ENCODE measurements at regions not wholly inside any gene's neighbourhood (a gene's known extent, or its start where the extent isn't known, plus 50 kb on each side); places are given as distances from the start of the nearest gene placed in this dataset.
A peak's percentile ranks its signal among the peaks of the same experiment; 100 is the strongest.
"Not testable (repeated sequence)": the region's sequence is repeated elsewhere in the genome, so short reads cannot be mapped to it uniquely, and the experiment has no call there.

GRCh38 chr2:132257301-132258171 is 95.8 kb upstream of the ANKRD30BL start:
- not testable (repeated sequence) for H3K9ac ChIP-seq (ENCODE audit: low read depth in 1 of 2, low read length in 2 of 2); H3K9me3 ChIP-seq (ENCODE audit: control insufficient read depth in 1 of 2, low read length in 2 of 2); H3K36me3 ChIP-seq (ENCODE audit: control insufficient read depth in 1 of 2, insufficient read depth in 2 of 2, low read length in 2 of 2); H3K27me3 ChIP-seq (ENCODE audit: control insufficient read depth in 1 of 2, insufficient read depth in 2 of 2, low read length in 2 of 2); H3K27ac ChIP-seq (ENCODE audit: low read depth, low read length); H3K4me1 ChIP-seq (ENCODE audit: control insufficient read depth in 1 of 2, insufficient read depth in 2 of 2, low read length in 2 of 2); H3K4me3 ChIP-seq (ENCODE audit: low read depth in 1 of 2, low read length in 2 of 2)

- H3K4me1 ChIP-seq (ENCODE audit: control insufficient read depth in 1 of 2, insufficient read depth in 2 of 2, low read length in 2 of 2); H3K9ac ChIP-seq (ENCODE audit: low read depth in 1 of 2, low read length in 2 of 2); H3K36me3 ChIP-seq (ENCODE audit: control insufficient read depth in 1 of 2, insufficient read depth in 2 of 2, low read length in 2 of 2); H3K27ac ChIP-seq (ENCODE audit: low read depth, low read length); H3K27me3 ChIP-seq (ENCODE audit: control insufficient read depth in 1 of 2, insufficient read depth in 2 of 2, low read length in 2 of 2); H3K4me3 ChIP-seq (ENCODE audit: low read depth in 1 of 2, low read length in 2 of 2); H3K9me3 ChIP-seq (ENCODE audit: control insufficient read depth in 1 of 2, low read length in 2 of 2): not testable (repeated sequence)
Observed at GRCh38 chr2:132259276-132259675, 97.5 kb upstream of the ANKRD30BL start.

GRCh38 chr2:132265595-132265994 is 103.8 kb upstream of the ANKRD30BL start:
- H3K9ac ChIP-seq (ENCODE audit: low read depth in 1 of 2, low read length in 2 of 2); H3K36me3 ChIP-seq (ENCODE audit: control insufficient read depth in 1 of 2, insufficient read depth in 2 of 2, low read length in 2 of 2); H3K27ac ChIP-seq (ENCODE audit: low read depth, low read length); H3K9me3 ChIP-seq (ENCODE audit: control insufficient read depth in 1 of 2, low read length in 2 of 2); H3K4me1 ChIP-seq (ENCODE audit: control insufficient read depth in 1 of 2, insufficient read depth in 2 of 2, low read length in 2 of 2); H3K27me3 ChIP-seq (ENCODE audit: control insufficient read depth in 1 of 2, insufficient read depth in 2 of 2, low read length in 2 of 2); H3K4me3 ChIP-seq (ENCODE audit: low read depth in 1 of 2, low read length in 2 of 2): not testable (repeated sequence)

- Histone ChIP-seq H3K36me3 (ENCODE audit: control insufficient read depth in 1 of 2, insufficient read depth in 2 of 2, low read length in 2 of 2) (no peaks in the 10 kb centered on the region), H3K9ac (ENCODE audit: low read depth in 1 of 2, low read length in 2 of 2) (no peak overlapping the region), H3K27me3 (ENCODE audit: control insufficient read depth in 1 of 2, insufficient read depth in 2 of 2, low read length in 2 of 2) (no peaks in the 10 kb centered on the region), H3K4me1 (ENCODE audit: control insufficient read depth in 1 of 2, insufficient read depth in 2 of 2, low read length in 2 of 2) (no peaks in the 10 kb centered on the region), H3K27ac (ENCODE audit: low read depth, low read length) (no peak overlapping the region), H3K9me3 (ENCODE audit: control insufficient read depth in 1 of 2, low read length in 2 of 2) (no peaks in the 10 kb centered on the region), H3K4me3 (ENCODE audit: low read depth in 1 of 2, low read length in 2 of 2) (no peak overlapping the region)
Observed at GRCh38 chr2:132267105-132267497, 105.3 kb upstream of the ANKRD30BL start.

- H3K4me1 ChIP-seq (ENCODE audit: control insufficient read depth in 1 of 2, insufficient read depth in 2 of 2, low read length in 2 of 2); H3K27me3 ChIP-seq (ENCODE audit: control insufficient read depth in 1 of 2, insufficient read depth in 2 of 2, low read length in 2 of 2); H3K9me3 ChIP-seq (ENCODE audit: control insufficient read depth in 1 of 2, low read length in 2 of 2); H3K27ac ChIP-seq (ENCODE audit: low read depth, low read length); H3K36me3 ChIP-seq (ENCODE audit: control insufficient read depth in 1 of 2, insufficient read depth in 2 of 2, low read length in 2 of 2); H3K9ac ChIP-seq (ENCODE audit: low read depth in 1 of 2, low read length in 2 of 2): not testable (repeated sequence)
- peak overlapping the region in 1 of 2 donors; percentile 40 for H3K4me3 ChIP-seq (ENCODE audit: low read depth in 1 of 2, low read length in 2 of 2)
Observed at GRCh38 chr2:132267498-132268283, 105.9 kb upstream of the ANKRD30BL start.

GRCh38 chr2:132268284-132268976 is 106.7 kb upstream of the ANKRD30BL start:
- H3K4me1 ChIP-seq (ENCODE audit: control insufficient read depth in 1 of 2, insufficient read depth in 2 of 2, low read length in 2 of 2); H3K27me3 ChIP-seq (ENCODE audit: control insufficient read depth in 1 of 2, insufficient read depth in 2 of 2, low read length in 2 of 2); H3K36me3 ChIP-seq (ENCODE audit: control insufficient read depth in 1 of 2, insufficient read depth in 2 of 2, low read length in 2 of 2); H3K9ac ChIP-seq (ENCODE audit: low read depth in 1 of 2, low read length in 2 of 2); H3K4me3 ChIP-seq (ENCODE audit: low read depth in 1 of 2, low read length in 2 of 2); H3K27ac ChIP-seq (ENCODE audit: low read depth, low read length); H3K9me3 ChIP-seq (ENCODE audit: control insufficient read depth in 1 of 2, low read length in 2 of 2): not testable (repeated sequence)

- Histone ChIP-seq H3K4me3 (ENCODE audit: low read depth in 1 of 2, low read length in 2 of 2) (no peak overlapping the region), H3K9ac (ENCODE audit: low read depth in 1 of 2, low read length in 2 of 2) (no peak overlapping the region), H3K4me1 (ENCODE audit: control insufficient read depth in 1 of 2, insufficient read depth in 2 of 2, low read length in 2 of 2) (no peaks in the 10 kb centered on the region)
Observed at GRCh38 chr2:132268977-132269523, 107.3 kb upstream of the ANKRD30BL start.

GRCh38 chr2:132270255-132270654 is 108.5 kb upstream of the ANKRD30BL start:
- no peaks in the 10 kb centered on the region for H3K36me3 ChIP-seq (ENCODE audit: control insufficient read depth in 1 of 2, insufficient read depth in 2 of 2, low read length in 2 of 2)
- H3K9me3 ChIP-seq (ENCODE audit: control insufficient read depth in 1 of 2, low read length in 2 of 2) = no peaks in the 10 kb centered on the region
- H3K27me3 ChIP-seq (ENCODE audit: control insufficient read depth in 1 of 2, insufficient read depth in 2 of 2, low read length in 2 of 2) = no peaks in the 10 kb centered on the region
- no peak overlapping the region for H3K27ac ChIP-seq (ENCODE audit: low read depth, low read length)
- H3K9ac ChIP-seq (ENCODE audit: low read depth in 1 of 2, low read length in 2 of 2) = no peak overlapping the region
- no peak overlapping the region for H3K4me3 ChIP-seq (ENCODE audit: low read depth in 1 of 2, low read length in 2 of 2)
- H3K4me1 ChIP-seq (ENCODE audit: control insufficient read depth in 1 of 2, insufficient read depth in 2 of 2, low read length in 2 of 2) = no peaks in the 10 kb centered on the region

More at GRCh38 chr2:132268977-132269523, 107.3 kb upstream of the ANKRD30BL start:
- Histone ChIP-seq H3K27ac (ENCODE audit: low read depth, low read length) (no peak overlapping the region), H3K9me3 (ENCODE audit: control insufficient read depth in 1 of 2, low read length in 2 of 2) (no peaks in the 10 kb centered on the region), H3K27me3 (ENCODE audit: control insufficient read depth in 1 of 2, insufficient read depth in 2 of 2, low read length in 2 of 2) (no peaks in the 10 kb centered on the region), H3K36me3 (ENCODE audit: control insufficient read depth in 1 of 2, insufficient read depth in 2 of 2, low read length in 2 of 2) (no peaks in the 10 kb centered on the region)

- Histone ChIP-seq H3K27ac (ENCODE audit: low read depth, low read length) (no peak overlapping the region), H3K4me3 (ENCODE audit: low read depth in 1 of 2, low read length in 2 of 2) (no peak overlapping the region), H3K36me3 (ENCODE audit: control insufficient read depth in 1 of 2, insufficient read depth in 2 of 2, low read length in 2 of 2) (no peaks in the 10 kb centered on the region), H3K4me1 (ENCODE audit: control insufficient read depth in 1 of 2, insufficient read depth in 2 of 2, low read length in 2 of 2) (no peaks in the 10 kb centered on the region), H3K9me3 (ENCODE audit: control insufficient read depth in 1 of 2, low read length in 2 of 2) (no peaks in the 10 kb centered on the region), H3K27me3 (ENCODE audit: control insufficient read depth in 1 of 2, insufficient read depth in 2 of 2, low read length in 2 of 2) (no peaks in the 10 kb centered on the region), H3K9ac (ENCODE audit: low read depth in 1 of 2, low read length in 2 of 2) (no peak overlapping the region)
Observed at GRCh38 chr2:132270981-132271546, 109.3 kb upstream of the ANKRD30BL start.

Data from duodenal mucosa (tissue), 2 donors.